ENCODE measurements at regions not wholly inside any gene's neighbourhood (a gene's known extent, or its start where the extent isn't known, plus 50 kb on each side); places are given as distances from the start of the nearest gene placed in this dataset.

DNA sequence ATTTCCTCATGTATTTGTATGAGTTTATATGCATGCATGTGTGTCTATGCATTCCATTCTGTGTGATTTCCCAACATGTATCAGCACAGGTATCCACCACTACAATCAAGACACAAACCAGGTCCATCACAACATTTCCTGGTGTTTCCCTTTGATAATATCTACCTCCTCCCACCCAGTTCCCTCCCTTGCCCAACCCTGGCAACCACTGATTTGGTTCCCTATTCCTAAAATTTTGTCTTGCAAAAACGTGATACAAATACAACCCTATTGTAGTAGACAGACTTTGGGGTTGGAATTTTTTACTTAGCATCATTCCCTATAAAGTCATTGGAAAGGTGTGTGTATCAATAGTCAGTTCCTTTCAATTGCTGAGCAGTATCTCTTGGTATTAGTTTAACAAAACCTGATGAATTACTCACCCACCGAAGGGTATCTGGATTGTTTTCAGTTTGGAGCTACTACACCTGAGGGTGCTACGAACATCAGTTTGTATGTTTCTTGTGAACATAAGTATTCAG lies 51.8 kb upstream of the IGLL5 start:
- H3K9me3 Mint-ChIP-seq = peaks cover under 1% of the 10 kb centered on the region
- H3K4me1 Mint-ChIP-seq = peaks cover 13% of the 10 kb centered on the region
- DNase-seq (ENCODE audit: low spot score in 2 of 2) (no peak), ATAC-seq (no peak)
- no peaks in the 10 kb centered on the region for H3K36me3 Mint-ChIP-seq
- H3K27ac Mint-ChIP-seq = no peak overlapping the region
- no peak overlapping the region for H3K4me3 Mint-ChIP-seq

DNA sequence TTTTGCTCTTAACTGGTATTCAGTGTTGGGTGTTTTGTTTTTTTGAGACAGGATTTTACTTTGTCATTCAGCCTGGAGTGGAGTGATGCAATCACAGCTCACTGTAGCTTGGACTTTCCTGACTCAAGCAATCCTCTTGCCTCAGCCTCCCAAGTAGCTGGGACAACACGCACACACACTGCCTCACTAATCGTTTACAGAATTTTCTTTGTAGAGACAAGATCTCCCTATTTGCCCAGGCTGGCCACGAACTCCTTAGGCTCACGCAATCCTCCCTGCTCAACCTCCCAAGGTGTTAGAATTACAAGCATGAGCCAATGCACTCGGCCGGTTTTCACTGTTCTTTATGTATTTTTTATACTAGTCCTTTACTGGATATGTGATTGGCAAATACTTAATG lies 51.0 kb upstream of the IGLL5 start:
- DNase-seq (ENCODE audit: low spot score in 2 of 2) (no peak), ATAC-seq (no peak)
- Mint-ChIP-seq H3K9me3 (no peaks in the 10 kb centered on the region), H3K27ac (no peak overlapping the region), H3K4me1 (peaks cover 13% of the 10 kb centered on the region), H3K36me3 (no peaks in the 10 kb centered on the region), H3K4me3 (no peak overlapping the region)

Data from stimulated activated effector memory CD8-positive, alpha-beta T cell treated with anti-CD3 and anti-CD28 coated beads, Interleukin-12 subunit alpha, Interleukin-12 subunit beta, amount 100 ng/mL, for 72 hours (primary cell).